DND-41 (cell line): ENCODE measurements at regions not wholly inside any gene's neighbourhood (a gene's known extent, or its start where the extent isn't known, plus 50 kb on each side); places are given as distances from the start of the nearest gene placed in this dataset.

Experiments
- CTCF ChIP-seq: IDR thresholded peaks from 2 replicates; pipeline ENCODE4 v1.5.1; 2012; ENCODE audit warnings: borderline replicate concordance, low read length, moderate library complexity, mild to moderate bottlenecking; ENCODE audit not compliant: poor library complexity, severe bottlenecking; ENCODE audit errors: extremely low read depth
- EZH2 ChIP-seq: IDR thresholded peaks from 3 replicates; pipeline ENCODE4 v1.6.1; 2012; ENCODE audit warnings: borderline replicate concordance, low read depth, mild to moderate bottlenecking, moderate library complexity, low read length, inconsistent platforms; ENCODE audit not compliant: severe bottlenecking

DNA sequence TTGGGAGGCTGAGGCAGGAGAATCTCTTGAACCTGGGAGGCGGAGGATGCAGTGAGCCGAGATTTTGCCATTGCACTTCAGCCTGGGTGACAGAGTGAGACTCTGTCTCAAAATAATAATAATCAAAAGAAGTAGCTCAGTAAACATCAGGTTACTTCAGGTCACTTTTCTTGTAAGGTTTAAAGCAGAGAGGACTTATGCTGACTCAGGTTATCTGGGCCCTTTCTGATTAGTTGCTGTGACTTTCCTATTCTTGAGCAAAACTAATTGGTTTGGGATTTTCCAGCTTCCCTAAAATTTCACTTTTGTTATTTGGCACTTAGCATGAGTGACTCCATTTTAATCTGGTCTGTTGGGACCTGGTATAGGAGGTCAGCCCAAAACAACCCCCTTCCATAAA is 812.9 kb downstream of the NLGN4X start:
- TF ChIP-seq CTCF (no peak), EZH2 (no peak)
